HK-2 (cell line): ENCODE measurements at regions not wholly inside any gene's neighbourhood (a gene's known extent, or its start where the extent isn't known, plus 50 kb on each side); places are given as distances from the start of the nearest gene placed in this dataset.

Experiments
- DNase-seq: peaks from one replicate; pipeline ENCODE4 v3.0.0-alpha.2; 2018; ENCODE audit not compliant: unreplicated experiment

DNA sequence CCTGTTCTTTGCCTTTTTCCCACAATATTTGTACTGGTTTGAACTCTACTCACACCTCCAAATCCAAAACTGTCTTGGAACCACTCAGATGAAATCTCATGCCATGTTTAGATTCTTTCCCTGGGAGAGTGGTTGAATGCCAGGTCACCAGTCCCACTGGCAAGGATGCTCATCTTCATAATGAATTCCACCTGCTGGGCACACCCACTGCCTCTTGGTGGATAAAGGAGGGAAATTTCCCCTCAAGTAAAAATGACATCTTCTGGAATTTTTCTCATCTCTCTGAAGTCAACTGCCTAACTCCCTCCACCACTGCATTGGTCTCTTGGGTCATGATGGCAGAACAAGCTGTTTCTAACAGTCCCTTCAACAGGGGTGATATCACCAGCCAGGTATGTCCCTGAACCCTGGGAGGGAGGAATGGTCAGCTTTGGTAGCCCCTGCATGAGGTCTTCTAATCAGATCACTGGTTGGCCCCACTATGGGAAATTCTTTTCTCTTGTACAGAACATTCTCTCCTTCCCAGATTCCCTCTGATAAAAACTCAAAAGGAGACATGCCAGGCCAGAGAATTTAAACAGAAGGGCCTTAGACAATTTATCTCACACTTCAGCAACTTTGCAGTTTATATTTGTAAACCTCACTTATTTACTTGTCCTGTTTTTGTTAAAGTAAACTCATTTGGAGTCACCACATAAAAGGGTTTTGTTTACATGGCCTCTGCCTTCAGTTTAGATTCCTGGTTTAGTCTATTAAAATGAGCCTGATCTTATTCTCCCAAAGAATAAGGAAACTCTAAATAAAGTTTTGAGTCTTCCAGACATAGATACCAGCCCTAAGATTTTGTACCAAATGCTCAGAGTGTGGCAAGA lies 143.4 kb downstream of the WNT5A start:
- no peak for DNase-seq

DNA sequence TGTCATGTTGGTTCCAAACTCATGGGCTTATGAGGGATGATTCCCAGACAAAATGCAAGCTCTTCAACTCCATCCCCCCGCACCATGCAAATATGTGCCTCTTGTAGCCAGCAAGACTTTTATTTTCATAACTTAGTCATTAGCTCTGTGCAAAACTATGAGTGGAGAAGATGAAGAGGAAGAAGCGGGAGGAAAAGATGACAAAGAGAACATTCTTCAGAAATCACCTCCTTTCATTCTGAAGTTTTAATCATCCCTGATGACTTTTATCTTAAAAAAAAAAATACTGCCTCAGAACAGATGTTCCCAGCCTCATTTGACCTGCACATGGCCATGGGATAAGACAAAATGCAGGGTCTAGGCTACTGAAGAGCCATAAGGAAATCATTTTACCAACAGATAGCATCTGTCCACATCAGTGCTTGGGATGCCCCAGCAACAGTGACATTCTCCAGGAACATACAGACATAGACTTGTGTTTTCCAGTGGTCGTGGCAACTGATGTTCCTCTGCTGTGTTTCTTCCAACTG lies 145.5 kb downstream of the WNT5A start:
- no peak for DNase-seq

DNA sequence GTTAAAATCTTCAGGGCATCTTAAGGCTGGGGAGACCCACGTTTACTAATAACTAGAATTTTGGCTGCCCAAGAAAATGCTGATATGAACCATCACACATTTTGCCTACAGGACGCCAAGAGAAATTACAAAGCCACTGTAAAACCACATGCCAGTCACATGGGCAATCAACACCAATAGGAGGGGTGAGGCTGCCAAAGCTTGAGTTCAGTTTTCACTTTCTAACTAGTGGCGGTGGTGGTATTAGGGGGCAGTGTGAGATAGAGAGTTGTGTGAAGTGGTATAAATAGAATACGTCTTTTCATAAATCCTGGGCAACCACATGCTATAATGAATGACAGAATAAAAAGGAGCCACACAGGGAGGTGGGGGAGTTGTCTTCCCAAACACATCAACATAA lies 147.3 kb downstream of the WNT5A start:
- DNase-seq = no peak

- DNase-seq = no peak
These were observed 147.7 kb downstream of the WNT5A start for GRCh38 chr3:55339390-55339789.

GRCh38 chr3:55337641-55338180 lies 149.4 kb downstream of the WNT5A start:
- DNase-seq = no peak

GRCh38 chr3:55333923-55334322 lies 153.2 kb downstream of the WNT5A start:
- no peak for DNase-seq

DNA sequence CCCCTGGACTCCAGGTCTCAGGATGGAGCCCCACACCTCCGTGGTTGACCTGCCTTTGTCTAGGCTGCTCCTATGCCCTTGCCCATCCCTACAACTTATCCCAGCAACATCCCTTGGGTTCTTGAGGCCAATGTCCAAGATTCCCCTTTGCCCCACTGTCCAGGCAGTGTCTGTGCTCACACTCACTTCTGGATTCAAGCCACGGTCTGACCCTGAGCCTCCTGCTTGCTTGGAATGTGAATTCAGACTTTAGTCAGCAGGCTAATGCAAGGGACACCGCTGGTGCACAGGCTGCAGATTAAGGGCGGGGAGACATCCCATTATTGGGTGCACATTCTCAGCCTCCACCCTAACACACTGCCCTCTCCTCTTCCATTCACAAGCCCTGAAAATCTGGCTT lies 154.1 kb downstream of the WNT5A start:
- DNase-seq = no peak

- DNase-seq = no peak
These were observed 154.9 kb downstream of the WNT5A start for GRCh38 chr3:55332176-55332575.

DNA sequence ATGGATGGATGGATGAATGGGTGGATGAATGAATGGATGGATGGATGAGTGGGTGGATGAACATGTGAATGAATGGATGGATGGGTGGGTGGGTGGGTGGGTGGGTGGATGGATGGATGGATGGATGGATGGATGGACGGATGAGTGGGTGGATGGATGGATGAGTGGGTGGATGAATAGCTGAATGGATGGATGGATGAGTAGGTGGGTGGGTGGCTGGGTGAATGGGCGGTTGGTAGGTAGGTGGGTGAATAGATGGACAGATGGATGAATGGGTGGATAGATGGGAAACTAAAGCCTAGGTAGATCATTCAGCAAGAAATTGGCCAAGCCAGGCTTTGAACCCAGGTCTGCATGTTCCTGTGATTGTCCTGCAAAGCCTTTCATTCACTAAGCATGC lies 155.6 kb downstream of the WNT5A start:
- no peak for DNase-seq

- no peak for DNase-seq
These were observed 156.3 kb downstream of the WNT5A start for GRCh38 chr3:55330756-55331155.

- peak; percentile 52 for DNase-seq
These were observed 156.8 kb downstream of the WNT5A start for GRCh38 chr3:55330355-55330754.

- DNase-seq = no peak
These were observed 157.3 kb downstream of the WNT5A start for GRCh38 chr3:55329849-55330248.

- no peak for DNase-seq
These were observed 159.8 kb downstream of the WNT5A start for GRCh38 chr3:55327131-55327920.

DNA sequence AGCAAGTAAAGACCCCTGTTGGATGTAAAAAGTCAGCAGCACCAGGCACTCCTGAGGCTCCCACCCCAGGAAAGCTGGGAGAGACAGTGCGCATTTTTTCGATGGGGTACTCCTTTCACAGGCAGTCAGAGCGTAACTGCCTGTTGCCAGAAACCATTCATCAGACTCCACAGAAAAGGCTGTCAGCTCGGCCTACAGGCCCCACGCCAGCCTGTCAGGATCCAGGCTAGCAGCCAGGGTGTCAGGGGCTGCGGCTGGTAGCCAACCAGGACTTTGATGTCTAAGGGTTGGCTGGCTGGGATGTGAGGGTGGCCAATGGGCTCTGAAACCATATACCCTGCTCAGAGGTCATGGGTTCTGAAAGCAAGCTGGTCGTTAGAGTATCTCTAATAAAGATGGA lies 164.5 kb downstream of the WNT5A start:
- no peak for DNase-seq

- DNase-seq = no peak
These were observed 166.2 kb downstream of the WNT5A start for GRCh38 chr3:55320928-55321327.

- DNase-seq = no peak
These were observed 171.7 kb downstream of the WNT5A start for GRCh38 chr3:55315396-55315795.

- DNase-seq = no peak
These were observed 173.4 kb downstream of the WNT5A start for GRCh38 chr3:55313666-55314065.

DNA sequence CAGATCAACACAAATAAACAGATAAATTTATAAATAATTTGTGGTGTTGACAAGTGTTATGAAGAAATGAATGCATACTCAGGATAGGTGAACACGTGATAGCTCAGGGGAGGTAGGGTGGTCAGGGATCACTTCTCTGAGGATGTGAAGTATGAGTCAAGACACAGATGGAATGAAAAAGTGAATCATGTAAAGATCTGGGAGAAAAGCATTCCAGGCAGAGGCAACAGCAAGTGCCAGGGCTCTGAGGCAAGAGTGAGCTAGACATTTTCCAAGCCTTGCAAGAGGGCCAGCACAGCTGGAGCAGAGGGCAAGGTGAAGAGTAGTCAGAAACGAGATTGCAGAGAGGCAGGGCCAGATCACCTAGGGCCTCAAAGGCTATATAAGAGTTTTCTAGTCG lies 177.8 kb downstream of the WNT5A start:
- no peak for DNase-seq

DNA sequence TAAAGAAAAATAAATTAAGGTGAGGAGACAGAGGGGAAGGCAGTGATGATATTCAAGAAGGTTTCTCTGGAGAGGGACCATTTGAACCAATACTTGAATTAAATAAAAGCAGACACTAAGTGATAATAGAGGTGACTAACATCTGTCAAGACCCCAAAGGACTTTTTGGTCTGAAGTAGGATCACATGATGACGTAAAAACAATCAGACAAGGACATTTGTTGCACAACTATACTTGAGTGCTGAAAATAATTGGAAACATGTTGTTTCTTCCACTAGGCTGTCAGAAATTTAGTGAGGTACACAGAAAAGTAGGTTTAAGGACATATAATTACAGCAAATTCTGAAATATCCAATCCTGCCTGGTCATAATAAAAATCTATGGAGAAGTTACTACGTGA lies 179.5 kb downstream of the WNT5A start:
- no peak for DNase-seq

GRCh38 chr3:55305696-55306485 lies 181.2 kb downstream of the WNT5A start:
- DNase-seq = no peak

DNA sequence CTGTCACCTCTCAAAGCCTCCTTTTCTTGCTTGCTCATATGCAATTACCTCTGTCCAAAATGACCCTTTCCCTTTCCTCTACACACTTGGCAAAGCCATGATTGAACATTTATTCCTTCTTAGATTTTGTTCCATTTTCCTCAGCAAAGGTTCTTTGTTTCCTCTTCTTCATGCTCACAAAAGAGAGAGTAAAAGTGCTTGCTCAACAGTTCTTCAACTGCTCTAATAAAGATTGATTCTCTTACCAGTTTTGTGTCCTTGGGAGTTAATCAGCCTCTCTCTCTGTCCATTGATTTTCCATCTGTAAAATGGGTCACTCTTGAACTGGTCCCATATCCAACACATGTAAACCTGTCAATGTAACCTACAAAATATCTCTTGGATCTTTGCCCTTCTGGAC lies 186.4 kb downstream of the WNT5A start:
- DNase-seq = no peak

- DNase-seq = no peak
These were observed 189.4 kb downstream of the WNT5A start for GRCh38 chr3:55297706-55298105.
